ENCODE measurements at regions not wholly inside any gene's neighbourhood (a gene's known extent, or its start where the extent isn't known, plus 50 kb on each side); places are given as distances from the start of the nearest gene placed in this dataset.
"Not testable (repeated sequence)": the region's sequence is repeated elsewhere in the genome, so short reads cannot be mapped to it uniquely, and the experiment has no call there.

- CTCF ChIA-PET: no interaction called here
- POLR2A ChIA-PET: no interaction called here
Observed at GRCh38 chr4:159029481-159029880, 73.4 kb upstream of the RAPGEF2 start.

DNA sequence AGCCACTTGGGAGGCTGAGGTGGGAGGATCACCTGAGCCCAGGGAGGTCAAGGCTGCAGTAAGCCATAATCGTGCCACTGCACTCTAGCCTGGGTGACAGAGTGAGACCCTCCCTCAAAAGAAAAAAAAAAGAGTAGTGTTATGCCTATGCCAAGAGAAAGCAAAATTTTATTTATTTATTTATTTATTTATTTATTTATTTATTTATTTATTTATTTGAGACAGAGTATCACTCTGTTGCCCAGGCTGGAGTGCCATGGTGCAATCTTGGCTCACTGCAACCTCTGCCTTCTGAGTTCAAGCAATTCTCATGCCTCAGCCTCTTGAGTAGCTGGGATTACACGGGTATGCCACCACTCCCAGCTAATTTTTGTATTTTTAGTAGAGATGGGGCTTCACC, 72.6 kb upstream of the RAPGEF2 start:
- POLR2A ChIA-PET, CTCF ChIA-PET: not testable (repeated sequence)

DNA sequence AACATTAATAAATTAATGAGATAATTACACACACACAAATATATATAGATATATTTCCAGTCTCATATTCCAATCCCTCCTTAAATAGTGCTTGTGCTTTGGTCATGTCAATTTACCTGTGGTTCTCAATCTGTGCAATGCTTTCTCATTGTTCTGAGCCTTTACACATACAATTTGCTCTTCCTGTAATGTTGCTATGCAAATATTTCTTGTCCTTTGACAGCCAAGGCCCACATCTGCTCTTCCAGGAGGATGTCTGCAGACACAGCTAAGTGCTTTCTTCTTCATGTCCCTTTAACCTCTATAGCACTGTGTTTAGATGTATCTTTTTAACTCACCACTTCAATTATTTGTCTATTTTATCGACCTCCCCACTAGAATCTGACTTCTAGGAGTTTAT, 67.3 kb upstream of the RAPGEF2 start:
- POLR2A ChIA-PET: no interaction called here
- CTCF ChIA-PET: interaction anchor here (0.6 kb wide), 1 partner anchor 154 kb away, joined by 3 read pairs; no protein-coding TSS in a partner anchor

DNA sequence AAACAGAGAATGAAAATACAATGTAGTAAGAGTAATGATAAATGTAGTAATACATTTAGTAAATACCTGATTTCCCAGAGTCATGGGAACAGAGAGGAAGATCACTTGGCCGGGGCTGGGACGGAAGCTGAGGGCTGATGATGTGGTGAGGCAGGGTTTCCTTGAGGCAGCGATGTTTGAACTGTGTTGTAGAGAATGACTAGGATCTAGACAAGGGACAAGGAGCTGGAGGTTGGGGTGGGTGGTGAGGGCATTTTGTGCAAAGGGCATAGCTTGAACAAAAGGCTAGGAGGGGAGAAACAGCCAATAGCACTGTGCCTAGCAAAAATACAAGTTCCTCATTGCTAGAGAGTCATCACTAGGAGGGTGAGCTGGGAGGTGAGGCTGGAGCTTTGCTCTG, 64.3 kb upstream of the RAPGEF2 start:
- ChIA-PET CTCF (no interaction called here), POLR2A (no interaction called here)

DNA sequence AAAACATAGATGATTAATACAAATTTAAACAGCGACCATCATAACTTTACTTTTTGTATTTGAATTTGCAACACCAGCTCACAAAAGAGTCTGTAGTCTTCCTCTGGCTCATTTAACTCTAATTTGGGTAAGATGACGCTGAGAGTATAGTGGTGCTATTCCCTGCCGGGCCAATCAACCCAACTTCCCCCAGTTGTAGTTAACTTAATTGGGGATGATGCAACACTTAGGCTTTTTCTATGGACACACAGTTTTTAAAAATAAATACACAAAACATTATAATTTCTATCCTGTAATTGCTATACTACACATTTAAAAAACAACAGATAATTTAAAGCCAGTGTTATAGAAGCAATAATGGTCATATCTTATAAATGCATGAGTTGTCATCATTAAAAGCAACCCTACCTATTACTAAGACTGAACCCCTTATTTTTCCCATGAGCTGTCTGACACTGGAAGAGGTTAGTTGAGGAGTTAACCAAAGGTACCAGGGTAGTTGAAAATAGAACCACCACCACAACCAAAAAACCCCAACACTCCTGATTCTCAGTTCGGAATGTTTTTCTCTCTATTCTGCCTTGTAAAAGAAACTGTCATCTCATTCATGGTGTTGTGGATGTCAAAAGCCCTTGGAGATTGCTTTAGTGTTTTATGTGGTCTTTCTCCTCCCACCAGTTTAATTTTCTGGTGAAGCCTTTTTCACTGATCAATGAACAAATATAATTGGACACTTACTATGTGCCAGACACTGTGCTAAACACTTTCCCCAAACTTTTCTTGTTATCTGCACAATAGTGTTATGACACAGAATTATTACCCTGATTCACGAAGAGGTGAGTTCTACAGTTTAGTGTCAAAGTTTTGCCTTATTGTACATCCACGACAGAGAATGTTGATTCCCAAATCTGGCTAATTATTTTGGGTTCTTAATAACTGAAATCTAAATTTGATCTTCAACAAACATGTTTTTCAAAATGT, 61.5 kb upstream of the RAPGEF2 start:
- CTCF ChIA-PET: no interaction called here
- POLR2A ChIA-PET: no interaction called here

DNA sequence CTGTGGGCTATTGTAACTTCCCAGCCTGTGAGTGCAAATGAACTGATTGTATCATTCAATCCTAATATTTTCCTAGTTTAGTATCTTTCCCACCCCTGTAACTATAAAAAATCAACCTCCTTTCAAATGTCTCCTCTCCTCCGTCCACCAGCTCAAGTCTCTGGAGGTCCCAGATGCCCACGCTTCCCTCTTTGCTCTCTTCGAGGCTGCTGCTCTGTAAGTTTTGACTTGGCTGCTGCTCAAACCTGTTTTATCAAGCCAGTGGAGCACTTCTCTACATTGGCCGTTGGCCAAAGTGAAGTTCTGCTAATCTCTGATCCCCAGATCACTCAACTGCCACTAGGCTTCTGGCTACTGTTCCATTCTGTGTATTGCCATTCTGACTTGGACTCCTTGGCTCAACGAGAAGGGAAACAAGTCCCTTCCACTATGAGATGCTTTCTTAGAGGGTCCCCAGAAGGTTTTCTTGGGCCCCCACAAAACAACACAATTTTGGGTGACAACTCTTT, 60.7 kb upstream of the RAPGEF2 start:
- CTCF ChIA-PET: no interaction called here
- POLR2A ChIA-PET: no interaction called here

DNA sequence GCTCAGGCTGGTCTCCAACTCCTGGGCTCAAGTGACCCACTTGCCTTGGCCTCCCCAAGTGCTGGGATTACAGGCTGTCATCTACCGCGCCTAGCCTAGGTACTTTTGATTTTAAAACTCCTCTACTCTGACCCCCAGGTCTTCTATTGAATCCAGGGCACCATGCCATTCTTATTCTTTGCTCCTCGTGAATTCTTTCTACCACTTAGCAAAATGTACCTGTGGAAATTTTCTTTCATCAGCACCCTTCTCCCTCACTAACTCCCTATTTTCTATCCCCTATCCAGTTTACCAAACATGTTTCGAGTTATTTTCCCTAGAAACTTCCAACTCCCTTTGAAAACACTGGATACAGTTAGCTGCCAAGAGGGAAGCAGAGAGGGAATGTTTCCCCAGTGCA, 60.0 kb upstream of the RAPGEF2 start:
- ChIA-PET CTCF (no interaction called here), POLR2A (no interaction called here)

DNA sequence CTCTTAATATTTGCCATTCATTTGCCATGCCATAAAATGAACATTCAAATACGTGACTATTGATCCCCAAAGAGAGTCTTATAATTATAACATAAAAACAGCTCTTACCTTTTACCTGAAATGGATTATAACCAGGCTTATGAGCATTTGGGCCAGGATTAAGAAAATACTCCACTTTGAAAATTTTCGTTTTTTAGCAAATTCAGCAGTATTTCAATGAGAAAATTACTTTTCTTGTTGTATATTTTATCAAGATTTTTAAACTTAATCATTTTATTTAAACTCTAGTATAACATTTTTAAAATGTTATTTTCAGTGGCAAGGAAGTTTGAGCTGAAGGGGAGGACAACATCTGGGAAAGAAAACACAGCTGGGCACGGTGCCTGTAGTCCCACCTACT, 59.0 kb upstream of the RAPGEF2 start:
- POLR2A ChIA-PET: no interaction called here

DNA sequence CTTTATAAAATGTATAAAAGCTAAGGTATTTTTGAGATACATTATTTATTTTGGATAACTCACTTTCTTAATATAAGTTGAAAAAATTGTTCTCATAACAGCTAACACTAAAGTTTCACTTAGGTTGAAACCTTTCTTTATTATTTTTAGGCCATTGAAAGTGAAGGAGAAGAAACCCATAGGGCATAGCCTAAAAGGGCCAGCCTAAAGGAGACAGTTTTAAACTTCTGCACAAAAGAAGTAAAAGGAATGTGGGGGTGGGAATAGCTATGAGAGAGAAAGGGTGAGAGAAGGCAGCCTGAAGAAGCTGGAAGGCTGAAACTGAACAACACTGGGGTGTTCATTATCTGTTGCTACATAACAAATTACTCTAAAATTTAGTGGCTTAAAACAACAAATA, 57.6 kb upstream of the RAPGEF2 start:
- ChIA-PET CTCF (no interaction called here), POLR2A (interaction anchor here (0.6 kb wide), 1 partner anchor 63 kb away, joined by 6 read pairs; no protein-coding TSS in a partner anchor)

More for the DNA sequence above, 59.0 kb upstream of the RAPGEF2 start:
- CTCF ChIA-PET: no interaction called here

DNA sequence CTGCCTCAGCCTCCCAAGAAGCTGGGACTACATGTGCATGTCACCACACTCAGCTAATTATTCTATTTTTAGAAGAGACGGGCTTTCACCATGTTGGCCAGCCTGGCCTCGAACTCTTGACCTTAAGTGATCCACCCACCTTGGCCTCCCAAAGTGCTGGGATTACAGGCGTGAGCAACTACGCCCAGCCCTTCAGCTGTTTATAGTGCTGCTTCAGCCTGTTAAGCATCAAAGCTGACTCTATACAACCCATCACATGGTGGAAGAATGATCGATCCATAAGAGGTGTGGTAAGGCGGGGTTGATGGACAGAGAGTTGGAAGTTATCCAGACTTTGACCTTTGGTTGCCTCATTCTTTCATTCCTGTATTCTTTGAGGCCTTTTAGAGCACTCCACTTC, 56.2 kb upstream of the RAPGEF2 start:
- ChIA-PET CTCF (no interaction called here), POLR2A (no interaction called here)

DNA sequence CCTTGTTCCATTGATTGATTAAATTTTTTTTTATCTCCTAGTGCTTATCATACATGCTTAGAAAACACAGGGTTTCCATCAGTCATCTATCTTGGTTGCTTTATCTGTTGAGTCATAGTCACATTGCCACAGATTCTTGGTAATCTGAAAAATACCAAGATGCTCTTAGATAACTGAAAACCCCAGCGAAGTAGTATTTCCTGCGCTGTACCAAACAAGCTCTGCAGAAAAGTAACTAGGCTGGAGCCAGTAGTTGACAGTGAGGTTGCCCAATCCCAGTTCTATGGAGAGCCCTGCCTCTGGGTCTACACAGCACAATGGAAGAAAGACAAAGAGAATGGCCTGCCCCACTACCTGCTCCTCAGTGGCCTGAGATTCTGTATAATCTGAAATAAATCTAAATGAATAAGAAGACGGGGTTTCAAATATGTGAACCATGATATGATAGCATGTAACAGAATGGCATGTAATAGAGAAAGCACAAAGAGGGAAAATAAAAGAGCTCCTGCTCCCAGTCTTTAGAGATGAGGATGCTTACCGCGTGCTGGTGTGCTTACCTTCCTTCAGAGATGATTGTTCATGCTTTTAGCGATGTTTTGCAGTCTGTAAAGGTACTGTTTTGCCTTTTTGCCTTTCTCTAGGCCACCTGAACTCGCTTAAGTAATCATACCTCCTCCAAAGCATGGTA, 55.3 kb upstream of the RAPGEF2 start:
- ChIA-PET CTCF (no interaction called here), POLR2A (no interaction called here)

DNA sequence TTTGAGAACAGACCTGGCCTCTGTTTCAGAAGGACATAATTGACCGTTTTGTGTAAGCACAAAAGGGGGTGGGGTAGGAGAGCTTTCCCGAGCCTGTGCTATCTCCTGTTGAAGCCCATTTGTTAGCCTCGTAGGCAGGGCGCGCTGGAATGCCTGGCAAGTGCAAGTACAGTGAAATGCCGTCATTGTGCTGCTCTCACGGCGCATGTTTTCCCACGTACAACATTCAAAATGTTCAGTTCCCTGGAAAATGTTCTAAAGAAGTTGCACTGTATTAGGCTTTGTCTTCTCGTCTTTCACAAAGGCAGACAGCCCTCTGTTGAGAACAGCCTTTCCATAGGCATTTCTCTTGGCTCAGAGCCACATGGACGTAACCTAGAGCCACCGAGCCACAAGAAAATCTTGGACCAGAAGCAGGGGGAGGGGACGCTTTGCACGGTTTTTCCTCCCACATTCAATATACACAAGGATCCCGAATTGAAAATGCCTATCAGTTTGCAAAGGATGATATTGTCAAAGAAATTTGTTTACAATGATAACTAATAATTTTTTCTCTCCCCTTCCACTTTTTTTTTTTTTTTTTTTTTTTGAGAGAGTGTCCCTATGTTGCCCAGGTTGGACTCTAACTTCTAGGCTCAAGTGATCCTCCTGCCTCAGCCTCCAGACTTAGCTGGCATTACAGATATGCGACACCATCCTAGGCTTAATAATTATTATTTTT, 54.6 kb upstream of the RAPGEF2 start:
- CTCF ChIA-PET: no interaction called here
- POLR2A ChIA-PET: no interaction called here

DNA sequence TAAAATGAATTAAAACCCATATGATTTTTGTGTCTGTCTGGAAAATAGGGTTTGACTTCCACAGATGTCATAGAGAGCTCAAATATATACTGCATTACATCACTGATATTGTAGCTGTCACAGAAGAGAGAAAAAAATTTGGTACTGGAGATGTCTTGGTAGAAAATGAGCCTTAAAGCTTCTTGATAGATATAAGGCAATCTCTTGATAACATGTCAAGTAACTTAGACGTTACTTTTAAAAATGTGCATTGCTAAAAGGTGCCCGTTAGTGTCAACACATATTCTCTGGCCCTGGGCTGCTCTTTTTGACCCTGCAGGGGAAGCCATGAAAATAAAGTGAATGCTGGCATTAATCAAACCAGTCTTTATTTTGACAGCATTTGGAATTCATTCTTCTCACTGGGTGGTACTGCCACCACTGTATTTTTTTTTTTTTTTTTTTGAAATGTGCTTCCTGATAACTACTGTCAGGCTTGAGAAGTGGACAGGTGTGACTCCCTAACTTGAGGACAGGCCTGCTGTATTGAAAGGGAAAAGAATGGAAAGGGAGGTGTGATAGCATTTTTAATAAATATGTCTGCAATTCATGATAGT, 53.0 kb upstream of the RAPGEF2 start:
- POLR2A ChIA-PET: no interaction called here
- CTCF ChIA-PET: no interaction called here

GRCh38 chr4:159051245-159052071, 51.4 kb upstream of the RAPGEF2 start:
- POLR2A ChIA-PET: no interaction called here
- CTCF ChIA-PET: no interaction called here

- ChIA-PET CTCF (no interaction called here), POLR2A (no interaction called here)
Observed at GRCh38 chr4:159052315-159052714, 50.6 kb upstream of the RAPGEF2 start.
